ENCODE measurements at regions not wholly inside any gene's neighbourhood (a gene's known extent, or its start where the extent isn't known, plus 50 kb on each side); places are given as distances from the start of the nearest gene placed in this dataset.

DNA sequence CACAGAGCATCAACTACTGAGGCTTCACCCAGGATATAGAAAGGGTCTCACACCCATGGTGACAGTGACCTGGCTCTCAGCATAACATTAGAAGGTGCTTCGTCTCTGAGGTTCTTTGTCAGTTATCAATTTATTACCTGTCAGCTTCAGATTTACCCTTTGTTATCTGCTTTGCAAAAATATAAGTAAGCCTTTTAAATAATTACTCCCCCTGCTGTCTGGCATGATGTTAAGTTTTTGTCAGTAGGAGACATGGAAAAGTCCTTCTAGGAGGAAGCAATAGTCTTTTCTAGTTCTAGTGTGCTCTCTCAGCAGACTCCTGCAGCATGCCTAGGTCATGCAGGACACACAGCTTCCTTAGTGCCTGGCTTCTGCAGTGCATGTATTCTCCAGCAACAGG, 149.9 kb downstream of the RDH14 start:
- Histone ChIP-seq H3K4me3 (ENCODE audit: low read depth, low read length) (no peak overlapping the region), H3K36me3 (ENCODE audit: control insufficient read depth, insufficient read depth, low read length) (no peaks in the 10 kb centered on the region), H3K27me3 (ENCODE audit: control insufficient read depth, insufficient read depth, low read length) (no peaks in the 10 kb centered on the region)
- no peak for DNase-seq (ENCODE audit: low read depth)
- TF ChIP-seq, protein P1, sequence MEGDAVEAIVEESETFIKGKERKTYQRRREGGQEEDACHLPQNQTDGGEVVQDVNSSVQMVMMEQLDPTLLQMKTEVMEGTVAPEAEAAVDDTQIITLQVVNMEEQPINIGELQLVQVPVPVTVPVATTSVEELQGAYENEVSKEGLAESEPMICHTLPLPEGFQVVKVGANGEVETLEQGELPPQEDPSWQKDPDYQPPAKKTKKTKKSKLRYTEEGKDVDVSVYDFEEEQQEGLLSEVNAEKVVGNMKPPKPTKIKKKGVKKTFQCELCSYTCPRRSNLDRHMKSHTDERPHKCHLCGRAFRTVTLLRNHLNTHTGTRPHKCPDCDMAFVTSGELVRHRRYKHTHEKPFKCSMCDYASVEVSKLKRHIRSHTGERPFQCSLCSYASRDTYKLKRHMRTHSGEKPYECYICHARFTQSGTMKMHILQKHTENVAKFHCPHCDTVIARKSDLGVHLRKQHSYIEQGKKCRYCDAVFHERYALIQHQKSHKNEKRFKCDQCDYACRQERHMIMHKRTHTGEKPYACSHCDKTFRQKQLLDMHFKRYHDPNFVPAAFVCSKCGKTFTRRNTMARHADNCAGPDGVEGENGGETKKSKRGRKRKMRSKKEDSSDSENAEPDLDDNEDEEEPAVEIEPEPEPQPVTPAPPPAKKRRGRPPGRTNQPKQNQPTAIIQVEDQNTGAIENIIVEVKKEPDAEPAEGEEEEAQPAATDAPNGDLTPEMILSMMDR (IDR thresholded peaks at IDR 0.05; ENCODE audit: insufficient read depth, low read length, poor library complexity, severe bottlenecking), result no peak

DNA sequence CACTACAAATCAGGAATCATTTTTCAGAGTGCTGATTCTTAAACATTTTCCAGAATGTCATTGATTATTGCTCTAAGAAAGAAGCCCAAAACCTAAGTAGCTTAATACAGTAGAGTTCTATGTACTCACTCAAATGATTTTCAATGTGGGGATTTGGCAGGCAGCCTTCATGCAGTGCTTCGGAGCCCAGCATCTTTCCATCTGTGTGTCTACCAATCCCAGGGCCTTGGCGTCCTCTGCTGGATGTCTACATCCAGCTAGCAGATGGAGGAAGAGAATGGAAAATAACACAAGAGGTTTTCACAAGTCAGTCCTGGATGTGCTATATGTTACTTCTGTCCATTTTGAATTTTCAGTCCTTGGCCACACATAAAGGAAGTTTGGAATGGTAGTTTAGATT, 151.8 kb downstream of the RDH14 start:
- Histone ChIP-seq H3K36me3 (ENCODE audit: control insufficient read depth, insufficient read depth, low read length) (no peaks in the 10 kb centered on the region), H3K27me3 (ENCODE audit: control insufficient read depth, insufficient read depth, low read length) (no peaks in the 10 kb centered on the region), H3K4me3 (ENCODE audit: low read depth, low read length) (no peak overlapping the region)
- no peak for DNase-seq (ENCODE audit: low read depth)
- TF ChIP-seq, protein P1 (IDR thresholded peaks at IDR 0.05; ENCODE audit: insufficient read depth, low read length, poor library complexity, severe bottlenecking), result no peak

DNA sequence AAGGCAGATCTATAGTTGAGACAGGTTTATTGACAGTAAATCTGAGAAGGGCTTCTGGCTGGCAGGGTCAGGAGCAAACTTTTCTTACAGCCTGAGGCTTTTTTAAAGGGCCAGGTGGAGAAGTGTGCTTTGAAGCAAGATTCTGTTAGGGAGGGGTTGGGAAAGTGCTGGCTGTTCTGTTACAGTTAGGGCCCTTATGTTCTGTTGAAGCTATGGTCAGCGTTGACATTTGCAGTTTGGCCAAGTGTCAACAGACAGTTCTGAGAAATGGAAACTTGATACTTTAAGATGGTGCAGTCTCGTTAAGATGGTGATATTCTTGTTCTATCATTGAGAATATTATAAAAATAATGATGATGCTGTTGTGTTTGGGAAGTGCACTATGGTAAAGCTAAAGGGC, 154.2 kb downstream of the RDH14 start:
- no peak overlapping the region for H3K4me3 ChIP-seq (ENCODE audit: low read depth, low read length)
- no peak for DNase-seq (ENCODE audit: low read depth)
- H3K27me3 ChIP-seq (ENCODE audit: control insufficient read depth, insufficient read depth, low read length), result no peaks in the 10 kb centered on the region
- no peaks in the 10 kb centered on the region for H3K36me3 ChIP-seq (ENCODE audit: control insufficient read depth, insufficient read depth, low read length)
- TF ChIP-seq, protein P1 (IDR thresholded peaks at IDR 0.05; ENCODE audit: insufficient read depth, low read length, poor library complexity, severe bottlenecking), result no peak

DNA sequence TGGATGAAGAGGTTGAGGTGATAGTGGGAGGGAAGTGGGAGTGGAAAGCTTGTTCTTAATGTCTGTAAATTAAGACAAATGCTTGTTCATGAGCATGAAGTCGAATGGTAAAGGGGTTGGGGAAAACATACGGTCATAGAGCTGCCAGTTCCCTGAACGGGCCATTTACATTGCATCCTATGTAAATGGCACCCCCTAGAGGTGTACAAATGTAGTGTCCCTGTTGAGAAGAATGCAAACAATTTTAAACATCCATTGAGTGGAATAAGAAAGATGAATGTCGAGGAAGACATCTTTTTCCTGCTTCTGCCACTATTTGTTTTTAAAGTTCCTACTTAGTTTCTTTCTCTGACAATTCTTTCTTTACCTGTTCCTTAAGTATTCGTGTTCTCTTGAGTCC, 155.7 kb downstream of the RDH14 start:
- DNase-seq (ENCODE audit: low read depth), result no peak
- Histone ChIP-seq H3K36me3 (ENCODE audit: control insufficient read depth, insufficient read depth, low read length) (no peaks in the 10 kb centered on the region), H3K4me3 (ENCODE audit: low read depth, low read length) (no peak overlapping the region), H3K27me3 (ENCODE audit: control insufficient read depth, insufficient read depth, low read length) (no peaks in the 10 kb centered on the region)
- TF ChIP-seq, protein P1 (IDR thresholded peaks at IDR 0.05; ENCODE audit: insufficient read depth, low read length, poor library complexity, severe bottlenecking), result peak; percentile 40

DNA sequence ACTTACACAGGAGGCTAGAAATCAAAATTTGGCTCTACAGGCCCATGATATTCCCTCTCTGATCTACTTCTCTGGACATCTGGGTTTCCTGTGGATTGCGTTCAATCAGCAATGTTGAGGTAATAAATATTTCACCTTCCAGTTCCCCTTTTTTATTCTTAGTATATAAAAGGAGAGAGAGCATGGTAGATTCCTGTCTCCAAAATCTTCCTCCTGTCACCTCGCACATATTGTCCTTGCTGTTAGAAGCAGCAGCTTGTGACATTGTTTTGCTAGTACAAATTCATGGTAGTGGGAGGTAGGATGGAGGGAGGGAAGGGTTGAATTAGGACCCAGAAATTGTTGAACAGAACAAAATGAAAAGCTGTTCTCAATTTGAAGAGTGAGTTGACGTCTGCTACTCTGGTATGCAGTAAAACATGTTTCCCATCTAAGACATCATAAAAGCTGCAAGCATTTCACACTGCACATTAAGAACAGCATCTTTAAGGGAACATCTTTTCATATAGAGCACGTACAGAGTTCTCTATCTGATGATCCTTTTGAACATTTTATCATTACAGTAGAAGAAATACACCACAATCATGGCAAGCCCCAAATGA, 156.4 kb downstream of the RDH14 start:
- no peak for DNase-seq (ENCODE audit: low read depth)
- no peaks in the 10 kb centered on the region for H3K27me3 ChIP-seq (ENCODE audit: control insufficient read depth, insufficient read depth, low read length)
- TF ChIP-seq, protein P1 (IDR thresholded peaks at IDR 0.05; ENCODE audit: insufficient read depth, low read length, poor library complexity, severe bottlenecking), result no peak
- H3K4me3 ChIP-seq (ENCODE audit: low read depth, low read length), result no peak overlapping the region
- H3K36me3 ChIP-seq (ENCODE audit: control insufficient read depth, insufficient read depth, low read length), result no peaks in the 10 kb centered on the region

DNA sequence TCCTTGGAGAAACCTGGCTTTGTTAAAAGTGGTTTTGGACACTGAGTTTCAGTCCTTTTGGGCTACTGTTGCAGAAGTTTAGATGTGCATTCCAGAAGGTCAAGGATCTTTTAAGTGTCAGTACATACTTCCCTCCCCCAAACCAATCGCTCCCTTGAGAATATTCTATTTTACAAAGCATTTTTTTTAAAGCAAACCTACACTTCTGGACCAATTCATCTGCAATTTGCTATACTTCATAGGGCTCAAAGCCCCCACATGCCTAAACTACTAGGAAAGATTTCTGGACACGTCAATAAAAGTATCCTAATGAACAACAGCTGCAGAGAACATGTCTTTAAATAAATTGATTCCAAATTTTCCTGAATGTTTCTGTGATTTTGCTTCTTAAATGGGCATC, 157.6 kb downstream of the RDH14 start:
- DNase-seq (ENCODE audit: low read depth), result no peak
- TF ChIP-seq, protein P1 (IDR thresholded peaks at IDR 0.05; ENCODE audit: insufficient read depth, low read length, poor library complexity, severe bottlenecking), result no peak
- H3K4me3 ChIP-seq (ENCODE audit: low read depth, low read length), result no peak overlapping the region
- no peaks in the 10 kb centered on the region for H3K36me3 ChIP-seq (ENCODE audit: control insufficient read depth, insufficient read depth, low read length)
- H3K27me3 ChIP-seq (ENCODE audit: control insufficient read depth, insufficient read depth, low read length), result no peaks in the 10 kb centered on the region
